Stomach (tissue), 4 donors: ENCODE measurements at regions not wholly inside any gene's neighbourhood (a gene's known extent, or its start where the extent isn't known, plus 50 kb on each side); places are given as distances from the start of the nearest gene placed in this dataset.

Source experiments
- EP300 ChIP-seq: sonication (generic); formaldehyde crosslinking; IDR thresholded peaks from one replicate; pipeline ENCODE4 v1.6.1; 2017; ENCODE audit warnings: antibody characterized with exemption
- POLR2A ChIP-seq, 4 donors: fragments of 450-650 bp; IDR thresholded peaks; one replicate each; pipeline ENCODE4 v1.6.1; 2016; ENCODE audit warnings: antibody characterized with exemption in 4 of 4, control low read depth in 2 of 4, mild to moderate bottlenecking in 1 of 4, moderate library complexity in 1 of 4
- POLR2AphosphoS5 ChIP-seq, 3 donors: sonication (generic); formaldehyde crosslinking; IDR thresholded peaks; one replicate each; pipeline ENCODE4 v1.6.1; 2016; ENCODE audit warnings: antibody characterized with exemption in 3 of 3
- TF ChIP-seq, protein P1 (sequence below), 7 experiments: fragments of 450-650 bp in 4 of 7; fragments of 200-600 bp in 3 of 7; sonication (generic) in 3 of 7; IDR thresholded peaks; one replicate each; pipeline ENCODE4 v1.5.1; 2016 to 2019; ENCODE audit warnings: antibody characterized with exemption in 7 of 7, control low read depth in 2 of 7, mild to moderate bottlenecking in 1 of 7

DNA sequence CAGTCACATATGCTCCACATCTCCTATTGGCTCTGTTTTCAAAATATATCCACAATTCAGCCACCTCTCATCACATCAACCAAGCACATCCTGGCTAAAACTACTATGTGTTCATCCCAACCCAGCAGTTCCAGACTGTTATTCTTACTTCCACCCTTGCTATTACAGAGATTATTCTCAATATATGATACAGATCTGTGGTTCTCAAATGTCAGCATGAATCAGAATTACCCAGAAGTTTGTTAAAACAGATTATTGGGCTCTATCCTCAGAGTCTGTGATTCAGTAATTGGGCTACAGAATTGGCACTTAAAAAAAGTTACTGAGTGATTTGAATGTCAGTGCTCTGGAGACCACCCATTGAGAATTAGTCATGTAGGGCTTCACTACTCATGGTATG, 78.8 kb upstream of the IZUMO3 start:
- TF ChIP-seq, protein P1, sequence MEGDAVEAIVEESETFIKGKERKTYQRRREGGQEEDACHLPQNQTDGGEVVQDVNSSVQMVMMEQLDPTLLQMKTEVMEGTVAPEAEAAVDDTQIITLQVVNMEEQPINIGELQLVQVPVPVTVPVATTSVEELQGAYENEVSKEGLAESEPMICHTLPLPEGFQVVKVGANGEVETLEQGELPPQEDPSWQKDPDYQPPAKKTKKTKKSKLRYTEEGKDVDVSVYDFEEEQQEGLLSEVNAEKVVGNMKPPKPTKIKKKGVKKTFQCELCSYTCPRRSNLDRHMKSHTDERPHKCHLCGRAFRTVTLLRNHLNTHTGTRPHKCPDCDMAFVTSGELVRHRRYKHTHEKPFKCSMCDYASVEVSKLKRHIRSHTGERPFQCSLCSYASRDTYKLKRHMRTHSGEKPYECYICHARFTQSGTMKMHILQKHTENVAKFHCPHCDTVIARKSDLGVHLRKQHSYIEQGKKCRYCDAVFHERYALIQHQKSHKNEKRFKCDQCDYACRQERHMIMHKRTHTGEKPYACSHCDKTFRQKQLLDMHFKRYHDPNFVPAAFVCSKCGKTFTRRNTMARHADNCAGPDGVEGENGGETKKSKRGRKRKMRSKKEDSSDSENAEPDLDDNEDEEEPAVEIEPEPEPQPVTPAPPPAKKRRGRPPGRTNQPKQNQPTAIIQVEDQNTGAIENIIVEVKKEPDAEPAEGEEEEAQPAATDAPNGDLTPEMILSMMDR (IDR thresholded peaks at IDR 0.05), result no peak
- TF ChIP-seq POLR2AphosphoS5 (IDR thresholded peaks at IDR 0.05) (no peak), POLR2A (IDR thresholded peaks at IDR 0.05) (no peak), EP300 (no peak)
